ENCODE measurements at regions not wholly inside any gene's neighbourhood (a gene's known extent, or its start where the extent isn't known, plus 50 kb on each side); places are given as distances from the start of the nearest gene placed in this dataset.
"Not testable (repeated sequence)": the region's sequence is repeated elsewhere in the genome, so short reads cannot be mapped to it uniquely, and the experiment has no call there.

- no peak for TF ChIP-seq ZNF462 (CRISPR knock-in tag; IDR thresholded peaks at IDR 0.05)
- TF ChIP-seq ZNF331 (CRISPR knock-in tag; IDR thresholded peaks at IDR 0.05; ENCODE audit: low read depth) = no peak
- no peak for TF ChIP-seq EZH2 (IDR thresholded peaks at IDR 0.05; ENCODE audit: low read depth, unreplicated experiment)
These were observed 300.6 kb downstream of the PPP4R3C start (continued) for GRCh38 chrX:27162496-27162895.

- H3K4me3 ChIP-seq; H3K27ac ChIP-seq (ENCODE audit: low read depth); H3K27me3 Mint-ChIP-seq (ENCODE audit: insufficient read depth, low read depth, poor library complexity); H3K4me1 Mint-ChIP-seq; H3F3A ChIP-seq (replicated peaks; ENCODE audit: low read depth); H3K4me3 Mint-ChIP-seq; H3K4me2 ChIP-seq; H3K79me2 ChIP-seq (replicated peaks; ENCODE audit: insufficient read depth); H3K36me3 ChIP-seq (ENCODE audit: insufficient read depth); H4K20me1 ChIP-seq (replicated peaks; ENCODE audit: insufficient read depth); DNase-seq (ENCODE audit: low spot score); H3K36me3 Mint-ChIP-seq (ENCODE audit: low read depth); H3K27me3 ChIP-seq (ENCODE audit: insufficient read depth); H3K27ac Mint-ChIP-seq; H3K9me2 ChIP-seq (ENCODE audit: insufficient read depth); ATAC-seq; H2AFZ ChIP-seq; H3K9me3 Mint-ChIP-seq; H3K4me1 ChIP-seq (ENCODE audit: insufficient read depth): not testable (repeated sequence)
These were observed 306.2 kb downstream of the PPP4R3C start for GRCh38 chrX:27156921-27157320.

- Histone ChIP-seq H3K4me2 (no peak overlapping the region), H4K20me1 (replicated peaks; ENCODE audit: insufficient read depth) (no peaks in the 10 kb centered on the region), H3K4me1 (ENCODE audit: insufficient read depth) (no peaks in the 10 kb centered on the region), H3K4me3 (no peak overlapping the region), H3K27me3 (ENCODE audit: insufficient read depth) (no peaks in the 10 kb centered on the region), H3K27ac (ENCODE audit: low read depth) (no peak overlapping the region), H3K9me2 (ENCODE audit: insufficient read depth) (no peaks in the 10 kb centered on the region), H3K79me2 (replicated peaks; ENCODE audit: insufficient read depth) (no peaks in the 10 kb centered on the region), H2AFZ (no peak overlapping the region), H3F3A (replicated peaks; ENCODE audit: low read depth) (no peaks in the 10 kb centered on the region), H3K36me3 (ENCODE audit: insufficient read depth) (no peaks in the 10 kb centered on the region)
- ATAC-seq (no peak), DNase-seq (ENCODE audit: low spot score) (no peak)
- no peaks in the 10 kb centered on the region for H3K9me3 Mint-ChIP-seq
- no peaks in the 10 kb centered on the region for H3K27me3 Mint-ChIP-seq (ENCODE audit: insufficient read depth, low read depth, poor library complexity)
- H3K4me1 Mint-ChIP-seq = no peaks in the 10 kb centered on the region
- no peaks in the 10 kb centered on the region; the same call in 2 of the 3 replicates for H3K36me3 Mint-ChIP-seq (ENCODE audit: low read depth)
- no peak overlapping the region for H3K4me3 Mint-ChIP-seq
- H3K27ac Mint-ChIP-seq = no peak overlapping the region
- TF ChIP-seq CTCF (conservative IDR thresholded peaks at IDR 0.05; ENCODE audit: low read depth in 2 of 2) (no peak), REST (IDR thresholded peaks at IDR 0.05; ENCODE audit: unreplicated experiment) (no peak), POLR2AphosphoS5 (IDR thresholded peaks at IDR 0.05; ENCODE audit: low read depth) (no peak)
These were observed 326.8 kb downstream of the PPP4R3C start for GRCh38 chrX:27136325-27136724.

Measured in GM23338 (cell line).